ENCODE measurements at regions not wholly inside any gene's neighbourhood (a gene's known extent, or its start where the extent isn't known, plus 50 kb on each side); places are given as distances from the start of the nearest gene placed in this dataset.

GRCh38 chr1:91575909-91576519 is 75.4 kb downstream of the CDC7 start:
- DNase-seq, result no peak

- no peak for DNase-seq
These were observed 77.9 kb downstream of the CDC7 start for GRCh38 chr1:91578320-91579109.

- DNase-seq, result no peak
These were observed 79.1 kb downstream of the CDC7 start for GRCh38 chr1:91579658-91580228.

GRCh38 chr1:91582431-91582921 is 81.8 kb downstream of the CDC7 start:
- no peak for DNase-seq

GRCh38 chr1:91583326-91583755 is 82.7 kb downstream of the CDC7 start:
- DNase-seq, result no peak

GRCh38 chr1:91584309-91584708 is 83.7 kb downstream of the CDC7 start:
- no peak for DNase-seq

- no peak for DNase-seq
These were observed 84.2 kb downstream of the CDC7 start for GRCh38 chr1:91584878-91585277.

- DNase-seq, result no peak
These were observed 84.9 kb downstream of the CDC7 start for GRCh38 chr1:91585502-91585901.

- DNase-seq, result no peak
These were observed 85.3 kb downstream of the CDC7 start for GRCh38 chr1:91585982-91586381.

- no peak for DNase-seq
These were observed 88.8 kb downstream of the CDC7 start for GRCh38 chr1:91589437-91589836.

GRCh38 chr1:91591175-91591974 is 90.7 kb downstream of the CDC7 start:
- DNase-seq, result no peak

GRCh38 chr1:91592716-91593477 is 92.2 kb downstream of the CDC7 start:
- DNase-seq, result no peak

GRCh38 chr1:91594383-91595055 is 93.9 kb downstream of the CDC7 start:
- no peak for DNase-seq

- no peak for DNase-seq
These were observed 95.8 kb downstream of the CDC7 start for GRCh38 chr1:91596474-91596873.

GRCh38 chr1:91597215-91597614 is 96.6 kb downstream of the CDC7 start:
- no peak for DNase-seq

GRCh38 chr1:91600431-91601337 is 100.0 kb downstream of the CDC7 start:
- DNase-seq, result no peak

- no peak for DNase-seq
These were observed 101.1 kb downstream of the CDC7 start for GRCh38 chr1:91601554-91602376.

- DNase-seq, result no peak
These were observed 102.8 kb downstream of the CDC7 start for GRCh38 chr1:91603409-91603808.

- no peak for DNase-seq
These were observed 104.0 kb downstream of the CDC7 start for GRCh38 chr1:91604632-91605031.

- no peak for DNase-seq
These were observed 104.9 kb downstream of the CDC7 start for GRCh38 chr1:91605566-91605965.

All from cerebellar nuclear complex (tissue), 1 donor.